ENCODE measurements at regions not wholly inside any gene's neighbourhood (a gene's known extent, or its start where the extent isn't known, plus 50 kb on each side); places are given as distances from the start of the nearest gene placed in this dataset.

DNA sequence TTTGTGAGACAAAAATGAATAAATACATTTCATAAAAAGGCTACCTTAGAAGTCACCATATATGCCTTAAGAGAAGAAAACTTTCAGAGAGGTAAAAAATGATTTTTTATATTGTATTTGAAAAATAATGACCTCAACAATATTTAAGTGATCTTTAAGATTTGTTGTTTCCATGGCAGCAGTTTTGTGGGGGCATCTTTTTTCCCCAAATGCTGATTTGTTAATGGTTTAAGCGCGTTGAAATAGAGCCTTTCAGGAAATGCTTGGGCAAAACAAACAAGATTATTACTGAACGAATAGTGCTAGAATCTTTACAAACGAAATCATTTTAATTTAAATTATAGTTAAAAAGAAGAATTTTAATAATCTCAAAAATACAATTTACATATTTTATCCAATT lies 103.1 kb upstream of the MYO16 start:
- no peak for DNase-seq

DNA sequence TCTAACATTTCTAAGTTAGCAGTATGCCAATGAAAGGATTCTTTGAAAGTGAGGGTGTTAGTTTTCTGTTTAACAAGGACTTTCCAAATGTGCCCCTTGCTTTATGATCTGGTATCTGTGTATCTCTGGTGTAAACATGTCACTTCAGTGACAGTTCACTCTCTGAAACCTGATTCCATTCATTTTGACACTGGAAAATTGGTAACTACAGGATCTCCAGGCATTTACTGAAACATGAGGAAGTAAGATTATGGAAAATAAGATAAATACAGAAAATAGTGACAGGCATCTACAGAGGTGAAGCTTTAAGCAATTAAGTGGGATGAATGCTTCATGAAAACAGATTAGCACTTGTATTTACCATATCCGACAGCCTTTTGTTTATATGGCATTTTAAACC lies 101.6 kb upstream of the MYO16 start:
- no peak for DNase-seq

DNA sequence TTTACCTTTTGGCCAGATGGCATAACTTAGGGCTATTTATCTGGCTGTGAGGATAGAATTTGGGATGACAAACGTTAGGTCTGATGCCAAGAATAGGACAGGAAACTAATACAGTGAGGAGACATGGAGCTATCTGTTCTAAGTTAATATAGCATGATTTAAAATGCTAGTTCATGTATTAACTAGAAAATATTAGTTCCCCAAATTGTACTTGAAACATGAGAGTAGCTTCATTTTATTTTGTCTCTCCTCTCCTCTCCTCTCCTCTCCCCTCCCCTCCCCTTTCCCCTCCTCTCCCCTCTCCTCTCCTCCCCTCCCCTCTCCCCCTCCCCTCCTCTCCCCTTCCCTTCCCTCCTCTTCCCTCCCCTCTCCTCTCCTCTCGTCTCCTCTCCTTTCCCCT lies 101.1 kb upstream of the MYO16 start:
- no peak for DNase-seq

DNA sequence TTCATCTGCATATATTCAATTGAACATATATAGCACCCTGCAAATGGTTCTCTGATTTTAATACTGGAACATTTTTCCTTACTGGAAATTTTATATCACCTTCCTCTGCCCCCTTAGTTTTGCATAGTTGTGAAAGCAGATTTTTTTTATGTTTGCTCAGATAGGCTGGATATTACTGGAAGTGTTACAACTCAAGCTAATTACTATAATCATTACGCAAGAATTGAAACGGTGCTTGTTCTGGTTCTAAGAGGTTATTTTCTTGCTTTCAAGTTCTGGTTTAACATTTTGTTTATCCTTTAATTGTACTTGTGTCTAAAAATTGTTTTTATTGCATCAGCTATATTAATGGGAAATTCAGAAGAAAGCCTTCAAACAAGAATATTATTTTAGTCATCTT lies 95.6 kb upstream of the MYO16 start:
- no peak for DNase-seq

DNA sequence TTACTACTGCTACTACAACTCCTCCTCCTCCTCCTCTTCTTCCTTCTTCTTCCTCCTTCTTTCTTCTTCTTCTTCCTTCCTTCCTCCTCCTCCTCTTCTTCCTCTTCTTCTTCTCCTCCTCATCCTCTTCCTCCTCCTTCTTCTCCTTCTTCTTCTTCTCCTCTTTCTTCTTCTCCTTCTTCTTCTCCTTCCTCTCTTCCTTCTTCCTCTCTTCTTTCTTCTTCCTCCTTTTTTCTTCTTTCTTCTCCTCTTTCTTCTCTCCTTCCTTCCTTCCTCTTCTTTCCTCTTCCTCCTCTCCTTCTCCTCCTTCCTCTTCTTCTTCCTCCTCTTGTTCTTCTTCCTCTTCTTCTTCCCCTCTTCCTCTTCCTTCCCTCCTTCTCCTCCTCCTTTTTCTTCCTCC lies 94.7 kb upstream of the MYO16 start:
- DNase-seq = no peak

DNA sequence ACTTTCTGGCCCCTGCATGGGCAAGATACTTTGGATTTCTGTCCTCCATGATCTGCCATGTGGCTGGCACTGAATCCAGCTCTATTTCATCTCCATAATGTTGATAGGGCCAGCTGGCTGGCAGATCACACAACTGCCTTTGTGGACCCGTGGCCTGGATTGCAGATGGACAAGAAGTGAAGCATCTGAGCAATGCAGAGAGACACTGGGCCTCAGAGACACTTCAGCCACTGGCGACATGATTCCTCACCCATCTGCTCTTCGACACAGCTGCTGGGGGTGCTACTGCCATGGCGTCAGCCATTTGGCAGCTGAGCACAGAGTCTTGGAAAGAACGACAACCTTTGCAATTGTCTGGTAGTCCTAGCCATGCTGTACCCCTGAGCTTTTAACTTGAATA lies 79.5 kb upstream of the MYO16 start:
- DNase-seq = peak in 14 of 58 donors; percentile 1 to 36 (median 4)

DNA sequence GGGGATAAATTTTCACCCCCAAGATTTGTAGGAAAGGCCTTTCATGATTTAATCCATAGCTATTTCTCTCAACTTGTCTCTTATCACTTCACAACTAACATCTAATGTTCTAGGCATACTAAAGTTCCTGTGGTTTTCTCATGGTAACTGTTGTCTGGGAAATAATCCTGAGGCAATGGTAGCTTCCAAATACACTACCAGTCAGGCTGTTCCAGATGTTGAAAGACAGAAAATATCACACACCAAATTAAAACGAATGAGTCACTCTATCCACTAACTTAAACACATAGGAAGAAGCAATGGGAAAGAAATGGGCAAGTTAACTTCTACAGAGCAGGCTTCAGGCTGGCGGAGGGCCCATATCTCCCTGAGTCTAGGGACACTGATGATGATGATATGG lies 77.7 kb upstream of the MYO16 start:
- no peak for DNase-seq

DNA sequence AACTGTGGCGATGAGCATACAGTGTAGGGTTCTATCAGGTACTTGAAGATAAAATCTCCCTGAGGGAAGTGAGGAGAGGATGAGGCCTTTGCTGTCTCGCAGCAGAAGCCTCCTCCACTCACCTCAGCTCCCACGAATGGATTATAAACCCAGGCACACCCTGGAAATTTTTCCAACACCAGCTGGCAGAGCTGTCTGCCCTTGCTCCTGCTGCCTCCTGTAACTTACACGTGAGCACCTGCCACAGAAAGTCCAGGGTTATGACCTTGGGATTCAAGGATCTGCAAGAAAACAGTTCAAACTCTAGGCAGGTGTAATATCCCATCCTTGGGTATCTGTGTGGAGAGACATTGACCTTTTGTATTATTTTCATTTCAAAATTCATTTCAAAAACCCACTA lies 70.9 kb upstream of the MYO16 start:
- no peak for DNase-seq

DNA sequence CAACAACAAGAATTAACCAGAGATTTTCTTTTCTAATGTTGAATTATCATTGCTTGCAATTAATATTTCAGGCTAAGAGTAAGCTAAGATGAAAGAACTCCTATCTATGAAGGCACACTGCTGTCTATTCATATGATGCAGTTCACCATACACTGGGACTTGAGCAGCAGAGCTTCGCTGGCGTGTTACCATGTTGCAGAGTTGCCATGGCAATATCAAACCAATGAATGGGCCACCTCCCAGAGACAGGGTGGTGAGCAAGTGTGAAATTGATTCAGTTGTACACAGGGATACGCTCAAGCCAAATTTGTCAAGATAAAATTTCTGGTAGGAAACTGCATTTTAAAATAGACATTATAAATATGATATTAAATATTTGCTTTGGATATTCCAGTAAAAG lies 69.3 kb upstream of the MYO16 start:
- DNase-seq = peak in 20 of 58 donors; percentile 0 to 61 (median 8)

DNA sequence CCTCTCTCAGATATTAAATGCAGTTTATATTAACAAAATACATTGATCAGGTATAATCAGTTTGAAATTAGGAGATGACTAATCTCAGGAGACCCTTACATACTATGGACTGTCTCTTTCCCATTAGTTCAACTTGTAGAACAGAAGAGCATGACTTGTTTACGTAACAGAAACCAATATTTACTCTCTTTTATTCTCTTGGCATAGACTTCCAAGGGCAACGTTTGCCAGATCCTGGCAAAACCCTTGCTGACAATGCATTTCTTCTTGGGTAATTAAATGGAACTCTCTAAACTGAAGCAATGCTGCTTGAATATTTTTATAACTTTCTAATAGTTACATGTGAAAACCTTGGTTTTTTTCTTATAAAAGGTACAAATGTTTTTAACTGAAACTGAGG lies 68.3 kb upstream of the MYO16 start:
- no peak for DNase-seq

DNA sequence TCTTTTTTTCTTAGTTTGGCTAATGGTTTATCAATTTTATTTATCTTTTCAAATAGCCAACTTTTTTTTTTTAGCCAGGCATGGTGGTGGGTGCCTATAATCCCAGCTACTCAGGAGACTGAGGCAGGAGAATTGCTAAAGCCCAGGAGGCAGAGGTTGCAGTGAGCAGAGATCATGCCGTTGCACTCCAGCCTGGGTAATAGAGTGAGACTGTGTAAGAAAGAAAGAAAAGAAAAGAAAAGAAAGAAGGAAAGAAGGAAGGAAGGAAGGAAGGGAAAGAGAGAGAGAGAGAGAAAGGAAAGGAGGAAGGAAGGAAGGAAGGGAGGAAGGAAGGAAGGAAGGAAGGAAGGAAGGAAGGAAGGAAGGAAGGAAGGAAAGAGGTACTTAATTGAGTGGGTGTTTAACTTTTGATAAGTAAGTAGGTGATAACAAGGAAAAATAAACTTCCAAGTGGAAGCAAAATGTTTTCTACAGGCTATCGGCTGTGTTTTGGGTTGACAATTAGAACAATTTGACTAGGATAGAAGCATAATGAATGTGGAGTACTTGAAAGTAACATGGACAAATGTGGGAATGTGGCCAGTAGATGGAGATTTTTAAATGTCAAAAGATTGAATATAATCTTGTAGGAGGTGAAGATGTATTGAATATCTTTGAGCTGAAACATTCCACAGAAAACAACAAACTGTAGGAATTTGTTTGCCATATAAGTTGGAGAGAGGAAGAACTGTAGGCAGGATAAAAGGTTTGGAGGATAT lies 62.8 kb upstream of the MYO16 start:
- DNase-seq = no peak

DNA sequence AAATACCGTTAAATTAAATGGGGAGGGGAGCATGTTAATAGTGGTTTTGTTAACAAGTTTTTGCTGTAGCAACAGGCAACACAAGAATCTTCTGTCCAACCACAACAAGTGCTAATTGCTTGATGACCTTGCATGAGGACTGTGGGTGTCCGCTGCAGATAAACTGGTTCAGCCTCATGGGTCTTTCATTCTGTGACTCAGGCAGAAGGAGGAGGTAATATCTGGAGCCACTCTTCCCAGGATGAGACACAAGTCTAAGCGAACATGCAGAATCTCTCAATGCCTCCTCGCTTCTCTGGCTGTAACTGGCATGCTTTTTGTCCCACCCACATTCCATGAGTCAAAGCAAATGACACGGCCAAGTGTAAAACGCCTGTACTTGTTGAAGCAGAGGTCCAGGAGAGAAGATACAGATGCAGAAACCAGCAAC lies 56.6 kb upstream of the MYO16 start:
- no peak for DNase-seq

DNA sequence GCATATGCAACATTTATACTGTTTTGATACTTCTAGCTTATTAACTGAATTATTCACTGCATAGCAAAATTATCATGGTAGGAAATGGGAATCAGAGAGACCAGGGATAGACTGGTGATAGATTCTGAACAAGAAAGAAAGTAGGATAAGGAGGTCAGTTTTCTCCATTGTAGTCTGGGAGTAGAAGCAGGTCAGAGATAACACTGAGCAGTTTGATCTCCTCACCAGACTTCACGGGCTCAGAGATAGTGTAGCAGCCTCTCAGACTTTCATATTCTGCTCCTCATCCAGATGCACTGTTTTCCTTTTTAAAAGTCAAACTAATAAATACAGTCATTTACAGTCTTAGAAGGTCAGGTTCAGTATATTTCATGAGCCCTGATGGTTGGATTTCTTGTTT lies 56.0 kb upstream of the MYO16 start:
- DNase-seq = no peak

DNA sequence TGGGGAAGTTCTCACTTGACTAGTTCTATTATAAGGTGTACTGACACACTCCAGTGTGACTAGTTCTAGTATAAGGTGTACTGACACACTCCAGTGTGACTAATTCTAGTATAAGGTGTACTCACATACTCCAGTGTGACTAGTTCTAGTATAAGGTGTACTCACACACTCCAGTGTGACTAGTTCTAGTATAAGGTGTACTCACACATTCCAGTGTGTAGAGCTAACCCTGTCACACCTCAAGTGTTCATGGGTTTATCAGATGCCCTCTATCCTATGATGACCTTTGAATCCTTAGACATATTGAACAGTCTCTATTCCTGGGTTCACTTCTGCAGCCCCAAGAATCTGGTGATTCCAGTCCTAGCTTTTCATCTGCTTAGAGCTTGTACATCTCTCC lies 54.6 kb upstream of the MYO16 start:
- no peak for DNase-seq

DNA sequence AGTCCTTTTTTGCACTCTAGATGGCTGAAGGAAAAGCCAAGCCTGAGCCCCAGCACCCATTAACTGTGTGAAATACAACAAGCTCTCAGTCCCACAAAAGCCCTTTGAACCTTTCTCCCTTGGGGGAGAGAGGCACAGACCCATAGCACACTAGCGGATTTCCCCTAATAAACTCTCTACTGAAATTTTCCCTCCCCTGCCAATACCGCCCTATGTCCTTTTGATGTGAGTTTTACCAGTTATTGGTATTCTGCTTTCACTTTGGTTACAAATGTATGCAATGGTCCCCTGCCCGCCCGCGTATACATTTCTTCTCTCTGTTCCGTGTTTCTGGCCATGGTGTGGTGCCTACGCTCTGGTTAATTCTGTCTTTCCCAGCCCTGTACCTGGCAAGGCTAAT lies 54.0 kb upstream of the MYO16 start:
- DNase-seq = no peak
